Transverse colon (tissue), 4 donors: ENCODE measurements at regions not wholly inside any gene's neighbourhood (a gene's known extent, or its start where the extent isn't known, plus 50 kb on each side); places are given as distances from the start of the nearest gene placed in this dataset.
A peak's percentile ranks its signal among the peaks of the same experiment; 100 is the strongest.

Source experiments
- DNase-seq: peaks from one replicate; pipeline ENCODE4 v3.0.0-alpha.2; 2019
- H3K27ac ChIP-seq, 4 donors: fragments of 200-600 bp; sonication (generic); 2 replicates each; pipeline ENCODE4 v1.5.1; 2016 to 2018; ENCODE audit warnings: inconsistent platforms in 4 of 4
- H3K27me3 ChIP-seq: fragments of 200-600 bp; sonication (generic); 2 replicates; pipeline ENCODE4 v1.5.1; 2017; ENCODE audit warnings: inconsistent platforms
- H3K36me3 ChIP-seq, 4 donors: fragments of 200-600 bp; sonication (generic); 2 replicates each; pipeline ENCODE4 v1.5.1; 2017 to 2019; ENCODE audit warnings: inconsistent platforms in 4 of 4
- H3K4me1 ChIP-seq, 4 donors: fragments of 200-600 bp; sonication (generic); 2 replicates each; pipeline ENCODE4 v1.5.1; 2017 to 2020; ENCODE audit warnings: inconsistent platforms in 4 of 4
- H3K4me3 ChIP-seq, 4 donors: fragments of 200-600 bp; sonication (generic); 1 replicate in 1 of 4; 2 replicates in 3 of 4; pipeline versions ENCODE4 v1.5.1 to v1.6.1; 2017 to 2019; ENCODE audit warnings: inconsistent platforms in 4 of 4
- H3K9me3 ChIP-seq, 2 donors: fragments of 200-600 bp; sonication (generic); 2 replicates each; pipeline ENCODE4 v1.5.1; 2017 to 2019; ENCODE audit warnings: inconsistent platforms in 2 of 2
- CTCF ChIP-seq, 5 experiments: fragments of 200-600 bp in 3 of 5; fragments of 450-650 bp in 2 of 5; sonication (generic) in 3 of 5; IDR thresholded peaks; 1 replicate in 2 of 5; 2 replicates in 3 of 5; pipeline ENCODE4 v1.5.1; 2016 to 2017; ENCODE audit warnings: antibody characterized with exemption in 5 of 5, inconsistent platforms in 3 of 5, mild to moderate bottlenecking in 2 of 5, moderate library complexity in 1 of 5
- EP300 ChIP-seq: sonication (generic); formaldehyde crosslinking; IDR thresholded peaks from one replicate; pipeline ENCODE4 v1.6.1; 2017; ENCODE audit warnings: antibody characterized with exemption, low read depth
- POLR2A ChIP-seq: fragments of 450-650 bp; IDR thresholded peaks from one replicate; pipeline ENCODE4 v1.6.1; 2016; ENCODE audit warnings: antibody characterized with exemption, mild to moderate bottlenecking, moderate library complexity
- POLR2AphosphoS5 ChIP-seq, 3 donors: sonication (generic); formaldehyde crosslinking; IDR thresholded peaks; one replicate each; pipeline ENCODE4 v1.6.1; 2016; ENCODE audit warnings: antibody characterized with exemption in 3 of 3
- WGBS, 2 donors: methylation state at CpG; one replicate each; pipeline ENCODE4 v1.1.5; 2018; ENCODE audit warnings: low coverage in 1 of 2; 5-methylcytosine and 5-hydroxymethylcytosine counted together
- in situ Hi-C, 4 donors: fragments of 200-750 bp; cut with MboI; loops; one replicate each; pipeline versions ENCODE4 v1.15.0 to v1.15.1; 2017; ENCODE audit warnings: low sequenced_read_pairs in 3 of 4, low pct_ligation_motif_present in 1 of 4, low pct_unique_long_range_greater_than_20kb in 1 of 4
- intact Hi-C: fragments of 100-400 bp; cut with DNase I; formaldehyde crosslinking; loops from one replicate; pipeline ENCODE4 v1.15.1; 2023; ENCODE audit warnings: low total_unique reads

GRCh38 chr11:79926707-79927106 is 485.9 kb upstream of the TENM4 start:
- 95 to 100% methylated on average over 2 of the region's 2 CpGs for WGBS, 2 donors
- H3K9me3 ChIP-seq, result no peaks in the 10 kb centered on the region

GRCh38 chr11:79925570-79925969 is 484.7 kb upstream of the TENM4 start:
- 82 to 100% methylated on average over 3 of the region's 3 CpGs for WGBS, 2 donors
- Histone ChIP-seq H3K4me3 (no peak overlapping the region), H3K9me3 (no peaks in the 10 kb centered on the region), H3K27me3 (no peaks in the 10 kb centered on the region), H3K27ac (no peak overlapping the region), H3K36me3 (no peaks in the 10 kb centered on the region), H3K4me1 (no peaks in the 10 kb centered on the region)
- intact Hi-C loops (no loop called here), in situ Hi-C loops (no loop called here)
- no peak for DNase-seq
- TF ChIP-seq POLR2A, result no peak
- no peak for TF ChIP-seq POLR2AphosphoS5 (IDR thresholded peaks at IDR 0.05)
- TF ChIP-seq EP300, result no peak
- no peak for TF ChIP-seq CTCF (IDR thresholded peaks at IDR 0.05)

More at GRCh38 chr11:79926707-79927106, 485.9 kb upstream of the TENM4 start:
- Histone ChIP-seq H3K4me1 (no peaks in the 10 kb centered on the region), H3K27me3 (no peaks in the 10 kb centered on the region), H3K27ac (no peak overlapping the region), H3K4me3 (no peak overlapping the region), H3K36me3 (no peaks in the 10 kb centered on the region)
- intact Hi-C loops, result no loop called here
- no peak for DNase-seq
- in situ Hi-C loops, result no loop called here
- no peak for TF ChIP-seq POLR2AphosphoS5 (IDR thresholded peaks at IDR 0.05)
- TF ChIP-seq CTCF (IDR thresholded peaks at IDR 0.05), result no peak
- TF ChIP-seq POLR2A, result no peak
- TF ChIP-seq EP300, result no peak

- intact Hi-C loops (no loop called here), in situ Hi-C loops (no loop called here)
- DNase-seq, result no peak
- Histone ChIP-seq H3K4me3 (no peak overlapping the region), H3K4me1 (peaks cover 0 to 10% (median 4%) of the 10 kb centered on the region in 4 donors), H3K27me3 (no peaks in the 10 kb centered on the region), H3K36me3 (no peaks in the 10 kb centered on the region), H3K9me3 (no peaks in the 10 kb centered on the region), H3K27ac (no peak overlapping the region)
- TF ChIP-seq EP300 (no peak), CTCF (IDR thresholded peaks at IDR 0.05) (no peak)
- 39 to 49% methylated on average over 3 of the region's 3 CpGs for WGBS, 2 donors
Measured at GRCh38 chr11:79922641-79923040, 481.8 kb upstream of the TENM4 start.

GRCh38 chr11:79920480-79920879 is 479.6 kb upstream of the TENM4 start:
- Histone ChIP-seq H3K4me3 (no peak overlapping the region), H3K27me3 (no peaks in the 10 kb centered on the region), H3K27ac (no peak overlapping the region), H3K4me1 (peaks cover 0 to 10% (median 4%) of the 10 kb centered on the region in 4 donors), H3K9me3 (no peaks in the 10 kb centered on the region), H3K36me3 (no peaks in the 10 kb centered on the region)
- in situ Hi-C loops (no loop called here), intact Hi-C loops (no loop called here)
- TF ChIP-seq POLR2AphosphoS5 (IDR thresholded peaks at IDR 0.05), result no peak
- no peak for DNase-seq
- WGBS, 2 donors, result 71 to 85% methylated on average over 1 of the region's 1 CpG

- peak; percentile 13 for DNase-seq
- H3K36me3 ChIP-seq, result no peaks in the 10 kb centered on the region
- H3K27me3 ChIP-seq, result no peaks in the 10 kb centered on the region
- no peaks in the 10 kb centered on the region for H3K9me3 ChIP-seq
- TF ChIP-seq POLR2AphosphoS5 (IDR thresholded peaks at IDR 0.05), result no peak
- no peak for TF ChIP-seq EP300
- TF ChIP-seq CTCF (IDR thresholded peaks at IDR 0.05), result no peak
- TF ChIP-seq POLR2A, result no peak
- in situ Hi-C loops, result no loop called here
- H3K4me1 ChIP-seq, result peaks cover 0 to 10% (median 4%) of the 10 kb centered on the region in 4 donors
- no peak overlapping the region for H3K4me3 ChIP-seq
- peak overlapping the region in 2 of 4 donors; percentile 3 to 8 for H3K27ac ChIP-seq
- intact Hi-C loops, result no loop called here
Measured at GRCh38 chr11:79919350-79919749, 478.5 kb upstream of the TENM4 start.
